Stimulated activated CD4-positive, alpha-beta T cell treated with anti-CD3 and anti-CD28 coated beads, Interleukin-1b, Interleukin-23, amount 100 ng/mL, for 4 hours (primary cell): ENCODE measurements at regions not wholly inside any gene's neighbourhood (a gene's known extent, or its start where the extent isn't known, plus 50 kb on each side); places are given as distances from the start of the nearest gene placed in this dataset.

ENCODE experiments used
- DNase-seq, 2 donors: peaks; one replicate each; pipeline ENCODE4 v3.0.0-alpha.2; 2020; ENCODE audit warnings: low read depth in 2 of 2

DNA sequence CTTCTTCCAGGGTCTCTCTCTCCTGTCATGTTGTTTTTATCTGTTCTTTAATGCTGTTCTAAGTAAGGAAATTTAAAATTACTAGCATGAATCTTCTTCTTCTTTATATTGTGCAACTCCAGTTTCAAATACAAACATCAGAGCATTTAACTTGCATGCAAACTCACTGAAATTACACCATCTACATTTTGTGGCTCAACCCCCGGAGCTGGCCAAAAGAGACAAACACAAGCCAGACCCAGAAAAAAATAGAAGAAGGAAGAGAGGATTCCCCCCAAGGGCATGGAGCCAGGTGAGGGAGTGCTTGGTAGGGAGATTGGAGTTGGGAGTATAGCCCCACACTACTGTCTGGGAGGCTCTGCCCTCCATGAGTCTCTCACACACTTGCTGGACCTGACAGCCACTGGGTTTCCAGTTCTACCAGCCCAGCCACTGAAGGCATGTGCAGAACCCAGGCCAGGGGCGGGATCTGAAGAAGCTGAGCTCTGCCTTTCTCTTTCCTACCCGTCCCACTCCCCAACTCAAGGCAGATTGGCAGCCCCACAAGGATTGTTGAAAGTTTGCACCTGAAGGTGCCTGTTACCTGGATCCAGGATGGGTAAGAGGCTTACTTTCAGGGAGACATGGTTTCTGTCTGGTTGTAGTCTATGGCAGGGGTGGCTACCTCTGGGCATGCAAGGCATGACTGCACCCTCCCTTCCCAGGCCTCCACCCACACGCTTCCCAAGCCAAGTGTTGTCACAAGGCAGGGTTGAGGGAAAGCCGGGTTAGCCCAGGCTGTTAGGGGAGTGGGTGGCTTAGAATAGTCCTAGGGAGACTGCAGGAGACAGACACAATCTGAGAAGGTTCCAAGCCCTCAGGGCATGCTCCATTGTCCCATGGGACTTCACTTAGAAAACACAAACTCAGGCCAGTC is 297.2 kb downstream of the TGFB2 start:
- DNase-seq = no peak

DNA sequence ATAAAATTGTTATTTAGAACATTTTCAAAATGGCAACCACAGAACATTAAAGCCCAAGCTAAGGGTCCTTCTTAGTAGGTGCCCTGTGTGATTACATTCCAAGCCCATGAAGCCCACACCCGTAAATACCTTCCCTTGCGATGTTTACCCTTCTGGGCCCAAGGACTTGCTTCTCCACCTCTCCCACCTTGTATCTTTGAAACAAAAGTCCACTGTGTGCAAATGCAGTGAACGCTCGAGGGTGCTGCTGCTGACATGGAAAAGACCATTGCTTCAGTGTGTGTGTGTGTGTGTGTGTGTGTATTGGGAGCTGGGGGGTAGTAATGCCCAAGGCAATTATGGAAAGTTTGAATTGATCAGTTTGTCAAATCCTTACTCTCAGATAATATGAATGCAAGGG is 298.1 kb downstream of the TGFB2 start:
- no peak for DNase-seq

DNA sequence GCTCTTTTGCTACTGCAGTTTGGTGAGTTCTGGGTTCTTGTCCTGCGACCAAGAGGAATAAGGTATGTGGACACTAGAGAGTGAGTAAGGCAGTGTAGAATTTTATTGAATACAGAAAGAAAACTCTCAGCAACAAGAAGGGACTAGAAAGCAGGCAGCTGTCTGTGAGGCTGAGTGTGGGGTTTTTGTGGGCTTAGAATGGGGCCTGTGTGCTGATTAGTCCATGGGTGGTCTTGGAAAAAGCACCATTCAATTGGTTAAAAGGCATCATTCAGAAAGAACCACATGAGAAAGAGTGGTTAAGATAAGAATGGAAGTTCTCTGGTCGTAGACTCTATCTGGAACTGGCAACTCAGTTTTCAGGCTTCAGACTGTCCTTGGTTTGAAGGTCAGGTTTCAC is 298.8 kb downstream of the TGFB2 start:
- no peak for DNase-seq

- no peak for DNase-seq
Measured at GRCh38 chr1:218646288-218646687, 301.2 kb downstream of the TGFB2 start.

DNA sequence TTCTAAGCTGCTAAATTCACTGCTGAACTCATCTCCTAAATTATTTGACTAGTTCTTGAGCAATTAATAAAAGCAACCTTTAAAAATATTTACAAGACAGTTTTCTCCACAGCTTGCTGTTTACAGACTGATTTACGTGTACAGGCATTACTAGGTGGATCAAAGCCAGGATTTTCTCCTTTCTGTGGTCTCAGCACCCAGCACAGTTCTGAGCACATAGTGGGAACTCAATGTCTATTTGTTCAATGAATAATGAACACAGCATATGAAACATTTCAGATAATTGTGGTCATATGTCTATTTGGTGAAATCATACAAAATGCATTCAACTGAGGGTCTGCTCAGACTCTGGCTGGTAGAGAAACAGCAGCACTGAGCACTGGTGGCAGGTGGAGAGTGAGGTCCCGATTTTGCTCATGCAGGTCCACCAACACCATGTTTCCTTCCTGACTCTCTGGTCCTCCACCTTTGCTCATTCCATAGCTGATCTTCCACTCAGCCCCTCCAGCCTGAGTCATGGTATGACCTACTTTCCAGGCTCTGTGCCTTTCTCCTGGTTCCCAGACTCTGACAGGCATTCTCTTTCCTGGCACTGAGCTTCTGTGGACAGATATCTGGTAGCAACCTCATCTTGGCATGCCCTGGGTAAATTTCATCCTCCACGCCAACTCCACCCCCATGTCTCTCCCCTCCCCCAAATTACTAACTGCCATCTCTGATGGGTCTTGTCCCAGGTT is 311.3 kb downstream of the TGFB2 start:
- DNase-seq = no peak

- no peak for DNase-seq
Measured at GRCh38 chr1:218658269-218658668, 313.1 kb downstream of the TGFB2 start.

DNA sequence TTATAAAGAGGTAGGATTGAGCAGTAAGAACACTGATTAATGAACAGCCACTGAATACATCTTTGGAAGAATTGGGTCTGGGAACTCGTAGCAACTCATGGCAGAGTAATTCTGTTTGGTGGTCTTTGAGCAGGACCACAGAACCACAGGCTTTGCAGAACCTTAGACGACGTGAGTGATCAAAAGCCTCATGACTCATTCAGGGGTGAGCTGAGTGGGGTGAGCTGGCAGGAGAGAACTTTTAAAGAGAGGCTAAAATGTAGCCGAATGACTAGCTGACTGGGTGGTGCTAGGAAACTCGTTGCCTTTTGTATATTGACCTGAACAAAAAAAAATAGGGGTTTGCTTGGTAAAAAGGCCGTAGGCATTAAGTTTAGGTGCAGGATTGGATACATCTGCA is 313.8 kb downstream of the TGFB2 start:
- DNase-seq = no peak

- DNase-seq = no peak
Measured at GRCh38 chr1:218659911-218660677, 315.0 kb downstream of the TGFB2 start.

DNA sequence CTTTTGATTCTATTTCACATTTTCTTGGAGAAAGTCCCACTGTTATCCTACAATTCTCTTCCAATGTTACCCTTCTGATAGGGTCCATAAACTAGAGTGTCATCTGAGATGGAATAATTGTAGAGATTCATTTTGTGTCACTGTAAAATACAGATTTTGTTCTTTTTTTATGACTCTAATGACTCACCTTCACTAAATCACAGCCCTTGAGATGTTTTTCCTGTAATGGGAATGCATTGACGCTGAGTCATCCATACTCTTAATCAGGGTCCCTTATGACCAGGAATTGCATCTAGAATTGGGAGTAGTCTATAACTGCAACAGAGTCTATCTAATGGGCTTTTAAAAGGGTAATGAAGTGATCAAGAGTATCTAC is 315.5 kb downstream of the TGFB2 start:
- DNase-seq = no peak

- DNase-seq = no peak
Measured at GRCh38 chr1:218661411-218661810, 316.3 kb downstream of the TGFB2 start.

- no peak for DNase-seq
Measured at GRCh38 chr1:218664385-218665170, 319.4 kb downstream of the TGFB2 start.

- DNase-seq = no peak
Measured at GRCh38 chr1:218665221-218665620, 320.1 kb downstream of the TGFB2 start.

DNA sequence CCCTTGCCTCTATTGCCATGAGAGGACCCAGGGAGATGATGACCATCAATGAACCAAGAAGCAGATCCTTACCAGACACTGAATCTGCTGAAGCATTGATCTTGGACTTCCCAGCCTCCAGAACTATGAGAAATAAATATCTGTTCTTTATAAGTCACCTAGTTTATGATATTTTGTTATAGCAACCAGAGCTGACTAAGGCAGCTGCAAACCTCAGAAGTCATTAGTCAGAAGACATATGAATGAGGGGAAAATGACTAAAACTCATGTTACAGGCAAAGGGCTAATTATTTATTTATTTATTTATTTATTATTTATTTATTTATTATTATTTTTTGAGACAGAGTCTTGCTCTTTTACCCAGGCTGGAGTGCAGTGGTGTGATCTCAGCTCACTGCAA is 321.1 kb downstream of the TGFB2 start:
- no peak for DNase-seq

- no peak for DNase-seq
Measured at GRCh38 chr1:218667781-218668516, 322.8 kb downstream of the TGFB2 start.

GRCh38 chr1:218669431-218669830 is 324.3 kb downstream of the TGFB2 start:
- no peak for DNase-seq

GRCh38 chr1:218670875-218671274 is 325.7 kb downstream of the TGFB2 start:
- no peak for DNase-seq

- no peak for DNase-seq
Measured at GRCh38 chr1:218671573-218671972, 326.4 kb downstream of the TGFB2 start.

DNA sequence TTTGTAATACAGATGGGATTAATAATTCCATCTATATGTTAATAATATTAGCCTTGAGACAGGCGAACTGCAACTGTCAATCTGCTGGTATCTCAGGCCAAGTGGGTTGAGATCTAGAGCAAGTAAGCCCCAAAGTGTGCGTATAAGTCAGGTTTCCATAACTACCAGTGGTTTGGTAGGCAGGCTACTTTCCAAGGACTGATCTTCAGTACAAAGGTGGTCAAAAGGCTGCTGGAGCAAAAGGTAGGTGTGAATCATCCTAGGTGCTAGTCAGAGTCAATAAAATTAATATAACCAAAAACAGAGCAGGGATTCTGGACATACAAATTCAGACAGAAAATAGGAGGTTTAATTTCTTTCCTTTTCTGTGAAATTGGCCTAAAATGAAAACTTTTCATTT is 328.0 kb downstream of the TGFB2 start:
- DNase-seq = no peak

- no peak for DNase-seq
Measured at GRCh38 chr1:218674280-218674773, 329.2 kb downstream of the TGFB2 start.

- no peak for DNase-seq
Measured at GRCh38 chr1:218677026-218677425, 331.9 kb downstream of the TGFB2 start.

DNA sequence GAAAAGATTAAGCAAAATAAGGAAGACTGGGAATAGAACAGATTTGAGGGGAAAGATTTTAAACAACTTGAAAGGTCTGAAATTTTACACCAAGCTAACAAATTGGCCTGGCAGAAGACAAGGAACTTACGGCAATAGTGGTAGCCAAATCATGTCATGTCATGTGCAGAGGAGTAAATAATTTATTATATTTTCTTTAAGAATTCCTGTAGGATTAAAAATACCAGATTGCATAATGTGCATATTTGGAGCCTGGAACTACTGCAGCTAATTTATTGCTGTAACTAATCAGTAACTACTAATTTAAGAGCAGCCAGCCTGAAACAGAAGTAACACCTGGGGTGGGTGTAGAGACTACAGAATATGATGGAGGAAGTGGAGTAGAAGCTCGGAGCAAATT is 334.3 kb downstream of the TGFB2 start:
- no peak for DNase-seq
